ENCODE measurements at regions not wholly inside any gene's neighbourhood (a gene's known extent, or its start where the extent isn't known, plus 50 kb on each side); places are given as distances from the start of the nearest gene placed in this dataset.
"Not testable (repeated sequence)": the region's sequence is repeated elsewhere in the genome, so short reads cannot be mapped to it uniquely, and the experiment has no call there.

GRCh38 chr20:56885521-56885920, 256.4 kb downstream of the TFAP2C start:
- no peak for DNase-seq

- DNase-seq, result no peak
These were observed 260.9 kb downstream of the TFAP2C start for GRCh38 chr20:56890011-56890410.

GRCh38 chr20:56893226-56893917, 264.3 kb downstream of the TFAP2C start:
- DNase-seq, result no peak

GRCh38 chr20:56896447-56896846, 267.3 kb downstream of the TFAP2C start:
- DNase-seq, result no peak

- DNase-seq, result no peak
These were observed 268.3 kb downstream of the TFAP2C start for GRCh38 chr20:56897318-56897957.

GRCh38 chr20:56897958-56898349, 268.8 kb downstream of the TFAP2C start:
- DNase-seq, result no peak

GRCh38 chr20:56899506-56899905, 270.4 kb downstream of the TFAP2C start:
- no peak for DNase-seq

- DNase-seq, result no peak
These were observed 271.1 kb downstream of the TFAP2C start for GRCh38 chr20:56900252-56900651.

GRCh38 chr20:56903421-56903820, 274.3 kb downstream of the TFAP2C start:
- DNase-seq, result no peak

GRCh38 chr20:56903858-56904257, 274.8 kb downstream of the TFAP2C start:
- DNase-seq, result no peak

GRCh38 chr20:56909918-56910714, 281.0 kb downstream of the TFAP2C start:
- DNase-seq, result no peak

- DNase-seq, result no peak
These were observed 282.8 kb downstream of the TFAP2C start for GRCh38 chr20:56911946-56912345.

- no peak for DNase-seq
These were observed 285.4 kb downstream of the TFAP2C start for GRCh38 chr20:56914532-56914931.

GRCh38 chr20:56916345-56916622, 287.2 kb downstream of the TFAP2C start:
- DNase-seq, result no peak

GRCh38 chr20:56920041-56920440, 290.9 kb downstream of the TFAP2C start:
- not testable (repeated sequence) for DNase-seq

- no peak for DNase-seq
These were observed 293.4 kb downstream of the TFAP2C start for GRCh38 chr20:56922497-56922896.

- DNase-seq, result no peak
These were observed 295.4 kb downstream of the TFAP2C start for GRCh38 chr20:56924292-56925081.

- DNase-seq, result no peak
These were observed 296.1 kb downstream of the TFAP2C start for GRCh38 chr20:56925082-56925830.

- no peak for DNase-seq
These were observed 296.7 kb downstream of the TFAP2C start for GRCh38 chr20:56925831-56926170.

- no peak for DNase-seq
These were observed 297.4 kb downstream of the TFAP2C start for GRCh38 chr20:56926501-56926900.

- no peak for DNase-seq
These were observed 298.0 kb downstream of the TFAP2C start for GRCh38 chr20:56927127-56927526.

GRCh38 chr20:56928007-56928406, 298.9 kb downstream of the TFAP2C start:
- no peak for DNase-seq

GRCh38 chr20:56929606-56930005, 300.5 kb downstream of the TFAP2C start:
- DNase-seq, result no peak
